ENCODE measurements at regions not wholly inside any gene's neighbourhood (a gene's known extent, or its start where the extent isn't known, plus 50 kb on each side); places are given as distances from the start of the nearest gene placed in this dataset.

DNA sequence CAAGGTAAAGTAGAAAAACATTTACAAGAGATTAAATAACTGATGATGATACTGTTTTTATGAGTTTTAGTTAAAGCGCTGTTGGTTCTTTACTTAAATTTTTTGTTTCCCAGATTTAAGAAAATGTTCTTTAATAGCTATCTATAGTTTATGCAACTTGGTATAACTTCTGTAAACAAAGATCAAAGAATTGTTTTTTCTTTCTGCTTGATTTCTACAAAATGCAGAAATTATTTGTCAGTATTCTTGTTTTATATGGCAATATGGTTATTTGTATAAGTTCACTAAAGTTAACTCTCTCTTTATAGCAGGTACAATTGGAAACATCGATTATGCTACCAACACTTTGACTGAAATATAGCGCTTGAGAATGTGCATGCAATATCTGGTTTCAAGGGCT is 2465.1 kb upstream of the PCDH20 start (continued):
- TF ChIP-seq EZH2phosphoT487 (IDR thresholded peaks at IDR 0.05; ENCODE audit: borderline replicate concordance) = no peak
- TF ChIP-seq, protein P1, sequence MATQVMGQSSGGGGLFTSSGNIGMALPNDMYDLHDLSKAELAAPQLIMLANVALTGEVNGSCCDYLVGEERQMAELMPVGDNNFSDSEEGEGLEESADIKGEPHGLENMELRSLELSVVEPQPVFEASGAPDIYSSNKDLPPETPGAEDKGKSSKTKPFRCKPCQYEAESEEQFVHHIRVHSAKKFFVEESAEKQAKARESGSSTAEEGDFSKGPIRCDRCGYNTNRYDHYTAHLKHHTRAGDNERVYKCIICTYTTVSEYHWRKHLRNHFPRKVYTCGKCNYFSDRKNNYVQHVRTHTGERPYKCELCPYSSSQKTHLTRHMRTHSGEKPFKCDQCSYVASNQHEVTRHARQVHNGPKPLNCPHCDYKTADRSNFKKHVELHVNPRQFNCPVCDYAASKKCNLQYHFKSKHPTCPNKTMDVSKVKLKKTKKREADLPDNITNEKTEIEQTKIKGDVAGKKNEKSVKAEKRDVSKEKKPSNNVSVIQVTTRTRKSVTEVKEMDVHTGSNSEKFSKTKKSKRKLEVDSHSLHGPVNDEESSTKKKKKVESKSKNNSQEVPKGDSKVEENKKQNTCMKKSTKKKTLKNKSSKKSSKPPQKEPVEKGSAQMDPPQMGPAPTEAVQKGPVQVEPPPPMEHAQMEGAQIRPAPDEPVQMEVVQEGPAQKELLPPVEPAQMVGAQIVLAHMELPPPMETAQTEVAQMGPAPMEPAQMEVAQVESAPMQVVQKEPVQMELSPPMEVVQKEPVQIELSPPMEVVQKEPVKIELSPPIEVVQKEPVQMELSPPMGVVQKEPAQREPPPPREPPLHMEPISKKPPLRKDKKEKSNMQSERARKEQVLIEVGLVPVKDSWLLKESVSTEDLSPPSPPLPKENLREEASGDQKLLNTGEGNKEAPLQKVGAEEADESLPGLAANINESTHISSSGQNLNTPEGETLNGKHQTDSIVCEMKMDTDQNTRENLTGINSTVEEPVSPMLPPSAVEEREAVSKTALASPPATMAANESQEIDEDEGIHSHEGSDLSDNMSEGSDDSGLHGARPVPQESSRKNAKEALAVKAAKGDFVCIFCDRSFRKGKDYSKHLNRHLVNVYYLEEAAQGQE (IDR thresholded peaks at IDR 0.05; ENCODE audit: low read depth) = no peak

DNA sequence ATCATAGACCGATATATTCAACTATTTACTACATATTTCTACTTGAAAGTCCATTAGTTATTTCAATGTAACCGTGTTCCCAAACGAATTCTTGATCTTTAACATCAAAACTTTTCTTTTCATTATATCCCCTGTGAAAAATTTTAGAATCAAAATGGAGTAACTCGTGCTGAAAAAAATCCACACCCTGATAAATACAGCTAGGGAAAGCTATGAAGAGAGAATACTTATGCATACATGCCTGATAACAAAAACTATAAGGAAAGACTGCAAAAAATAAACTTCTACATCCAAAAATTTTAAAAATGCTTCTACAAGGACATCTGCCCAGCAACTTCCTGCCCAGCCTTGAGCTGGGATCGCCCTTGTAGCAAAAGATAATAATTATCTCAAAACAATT is 2458.3 kb upstream of the PCDH20 start:
- no peak overlapping the region for H3K27ac ChIP-seq (ENCODE audit: low read depth, low read length)
- intact Hi-C loops (cut with micrococcal nuclease) = no loop called here
- no peak overlapping the region for H3K4me2 ChIP-seq (ENCODE audit: low read length)
- ChIA-PET POLR2A (no interaction called here), RAD21 (ENCODE audit: low non-redundant PET in 1 of 2, low total read pairs in 2 of 2, uncharacterized antibody in 2 of 2, unreplicated experiment in 2 of 2) (no interaction called here), CTCF (no interaction called here)
- ATAC-seq = no peak
- no peak overlapping the region for H3K9ac ChIP-seq (ENCODE audit: low read length)
- H3K9me3 ChIP-seq (ENCODE audit: control insufficient read depth in 1 of 2, insufficient read depth in 1 of 2, low read depth in 1 of 2, low read length in 2 of 2) = no peaks in the 10 kb centered on the region
- H3K79me2 ChIP-seq (ENCODE audit: insufficient read depth, low read length) = no peaks in the 10 kb centered on the region
- no TSS peak for BruUV-seq (replicated peaks)
- DNase-seq (ENCODE audit: low read depth, low spot score) = no peak
- H3K36me3 ChIP-seq (ENCODE audit: control insufficient read depth in 1 of 2, insufficient read depth in 2 of 2, low read length in 2 of 2) = no peaks in the 10 kb centered on the region
- no peaks in the 10 kb centered on the region for H3K9me2 ChIP-seq (ENCODE audit: insufficient read depth)
- no peak overlapping the region for H3K4me3 ChIP-seq (replicated peaks in 1 of 2; ENCODE audit: low read depth in 1 of 2, low read length in 2 of 2)
- H2AFZ ChIP-seq (ENCODE audit: low read depth, low read length, poor library complexity, severe bottlenecking) = no peak overlapping the region
- no peaks in the 10 kb centered on the region for H3K4me1 ChIP-seq (ENCODE audit: control insufficient read depth in 1 of 2, insufficient read depth in 2 of 2, low read length in 2 of 2)
- no peaks in the 10 kb centered on the region for H4K20me1 ChIP-seq (ENCODE audit: insufficient read depth)
- no peaks in the 10 kb centered on the region for H3K27me3 ChIP-seq (ENCODE audit: insufficient read depth, low read length)
- TF ChIP-seq EZH2 (IDR thresholded peaks at IDR 0.05) (no peak), CEBPB (IDR thresholded peaks at IDR 0.05; ENCODE audit: low read depth) (no peak), SP1 (IDR thresholded peaks at IDR 0.05; ENCODE audit: low read depth) (no peak), SRF (IDR thresholded peaks at IDR 0.05; ENCODE audit: low read depth) (no peak), CBX3 (IDR thresholded peaks at IDR 0.05; ENCODE audit: low read depth) (no peak), EGR1 (IDR thresholded peaks at IDR 0.05; ENCODE audit: low read depth) (no peak), YY1 (IDR thresholded peaks at IDR 0.05; ENCODE audit: extremely low read depth, insufficient replicate concordance, low read depth, low read length) (no peak), EZH2phosphoT487 (IDR thresholded peaks at IDR 0.05; ENCODE audit: borderline replicate concordance) (no peak), TCF7L2 (IDR thresholded peaks at IDR 0.05; ENCODE audit: borderline replicate concordance, extremely low read depth, insufficient read depth, insufficient read length) (no peak), SIN3A (IDR thresholded peaks at IDR 0.05; ENCODE audit: low read depth) (no peak), ELF1 (IDR thresholded peaks at IDR 0.05; ENCODE audit: borderline replicate concordance, low read depth) (no peak)
- TF ChIP-seq, protein P2, sequence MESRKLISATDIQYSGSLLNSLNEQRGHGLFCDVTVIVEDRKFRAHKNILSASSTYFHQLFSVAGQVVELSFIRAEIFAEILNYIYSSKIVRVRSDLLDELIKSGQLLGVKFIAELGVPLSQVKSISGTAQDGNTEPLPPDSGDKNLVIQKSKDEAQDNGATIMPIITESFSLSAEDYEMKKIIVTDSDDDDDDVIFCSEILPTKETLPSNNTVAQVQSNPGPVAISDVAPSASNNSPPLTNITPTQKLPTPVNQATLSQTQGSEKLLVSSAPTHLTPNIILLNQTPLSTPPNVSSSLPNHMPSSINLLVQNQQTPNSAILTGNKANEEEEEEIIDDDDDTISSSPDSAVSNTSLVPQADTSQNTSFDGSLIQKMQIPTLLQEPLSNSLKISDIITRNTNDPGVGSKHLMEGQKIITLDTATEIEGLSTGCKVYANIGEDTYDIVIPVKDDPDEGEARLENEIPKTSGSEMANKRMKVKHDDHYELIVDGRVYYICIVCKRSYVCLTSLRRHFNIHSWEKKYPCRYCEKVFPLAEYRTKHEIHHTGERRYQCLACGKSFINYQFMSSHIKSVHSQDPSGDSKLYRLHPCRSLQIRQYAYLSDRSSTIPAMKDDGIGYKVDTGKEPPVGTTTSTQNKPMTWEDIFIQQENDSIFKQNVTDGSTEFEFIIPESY (IDR thresholded peaks at IDR 0.05; ENCODE audit: extremely low read depth, insufficient replicate concordance, low read length) = no peak
- TF ChIP-seq, protein P3, sequence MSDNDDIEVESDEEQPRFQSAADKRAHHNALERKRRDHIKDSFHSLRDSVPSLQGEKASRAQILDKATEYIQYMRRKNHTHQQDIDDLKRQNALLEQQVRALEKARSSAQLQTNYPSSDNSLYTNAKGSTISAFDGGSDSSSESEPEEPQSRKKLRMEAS (IDR thresholded peaks at IDR 0.05) = no peak
- TF ChIP-seq, protein P4, sequence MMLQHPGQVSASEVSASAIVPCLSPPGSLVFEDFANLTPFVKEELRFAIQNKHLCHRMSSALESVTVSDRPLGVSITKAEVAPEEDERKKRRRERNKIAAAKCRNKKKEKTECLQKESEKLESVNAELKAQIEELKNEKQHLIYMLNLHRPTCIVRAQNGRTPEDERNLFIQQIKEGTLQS (IDR thresholded peaks at IDR 0.05) = no peak
- TF ChIP-seq, protein P1 (IDR thresholded peaks at IDR 0.05; ENCODE audit: low read depth) = no peak

Data from HCT116 (cell line).